Heart right ventricle (tissue), 16 donors: ENCODE measurements at regions not wholly inside any gene's neighbourhood (a gene's known extent, or its start where the extent isn't known, plus 50 kb on each side); places are given as distances from the start of the nearest gene placed in this dataset.

ENCODE experiments used
- ATAC-seq, 8 donors: fragments of 200-7000 bp; cut with Tn5 transposase; one replicate each; pipeline ENCODE4 v1.9.1; 2020; ENCODE audit warnings: mild to moderate bottlenecking in 8 of 8, moderate library complexity in 8 of 8, moderate number of reproducible peaks in 1 of 8
- DNase-seq, 2 donors: peaks; one replicate each; pipeline ENCODE4 v3.0.0-alpha.2; 2020
- H3K27ac ChIP-seq, 10 donors: fragments of 200-600 bp; sonication (generic) in 2 of 10; one replicate each; pipeline versions ENCODE4 v1.5.0 to v1.8.0; 2020 to 2022; ENCODE audit warnings: mild to moderate bottlenecking in 3 of 10
- H3K27me3 ChIP-seq, 7 donors: fragments of 200-600 bp; one replicate each; pipeline ENCODE4 v1.8.0; 2021 to 2022; ENCODE audit warnings: mild to moderate bottlenecking in 2 of 7
- H3K36me3 ChIP-seq, 9 donors: fragments of 200-600 bp; sonication (generic) in 1 of 9; one replicate each; pipeline versions ENCODE4 v1.5.0 to v1.8.0; 2020 to 2022; ENCODE audit warnings: mild to moderate bottlenecking in 2 of 9
- H3K4me1 ChIP-seq, 9 donors: fragments of 200-600 bp; sonication (generic) in 1 of 9; one replicate each; pipeline versions ENCODE4 v1.5.0 to v1.8.0; 2020 to 2022; ENCODE audit warnings: mild to moderate bottlenecking in 4 of 9
- H3K4me3 ChIP-seq, 10 donors: fragments of 200-600 bp; sonication (generic) in 2 of 10; one replicate each; pipeline versions ENCODE4 v1.5.0 to v1.8.0; 2020 to 2022; ENCODE audit warnings: mild to moderate bottlenecking in 7 of 10, moderate library complexity in 2 of 10
- H3K9me3 ChIP-seq, 11 donors: fragments of 200-600 bp in 10 of 11; sonication (generic) in 2 of 11; one replicate each; pipeline versions ENCODE4 v1.5.0 to v1.8.0; 2013 to 2022; ENCODE audit warnings: mild to moderate bottlenecking in 2 of 11, control low read depth in 1 of 11, moderate library complexity in 1 of 11
- CTCF ChIP-seq, 9 donors: fragments of 200-600 bp; sonication (generic) in 2 of 9; IDR thresholded peaks; one replicate each; pipeline versions ENCODE4 v1.5.0 to v1.8.0; 2021 to 2022; ENCODE audit warnings: antibody characterized with exemption in 9 of 9, mild to moderate bottlenecking in 5 of 9, moderate library complexity in 1 of 9
- WGBS, 2 donors: extraction: QIAGEN DNeasy Blood & Tissue Kit; methylation state at CpG; one replicate each; pipeline ENCODE4 v1.1.7; 2013; ENCODE audit warnings: inconsistent platforms in 1 of 2; 5-methylcytosine and 5-hydroxymethylcytosine counted together
- intact Hi-C, 10 donors: fragments of 100-400 bp; cut with DNase I; formaldehyde crosslinking; loops; one replicate each; pipeline versions ENCODE4 v1.11.1 to v1.14.2; 2022
- donor health status: Arrhythmogenic right ventricular cardiomyopathy.
- donor health status: ischemic (EF 13 %, LVEDD 7.1; RV severe dilation, severe dysfunction).
- donor health status: healthy with polysubstance abuse.
- donor health status: DM: no; HTN: yes; CAD: no.
- donor health status: DM: no; HTN: no; CAD: no.
- donor health status: ischemic (EF 25% LVEDD 6.9; RV normal size, moderate dysfunction).
- donor health status: ischemic (EF 25% LVEDD 5.7; RV mildly dilated, moderate dysfunction).
- donor health status: healthy.
- donor health status: DM: yes; HTN: yes; CAD: no.
- donor health status: Ischemic cardiomyopathy.
- donor health status: ischemic (EF 35%, LVEDD 5.7; RV mildly dilated, moderate dysfunction).
- donor health status: nonischemic (EF 11% LVEDD 7.7; RV severe dilation, severe dysfunction).
- donor health status: DM: yes; HTN: yes; CAD: no.
- donor health status: PGD.
- donor health status: ischemic (EF 29% LVEDD 5.4; RV normal size, mild dysfunction).
- donor health status: nonischemic (EF 23%, LVEDD 6.1; RV moderate dilation, normal function).

GRCh38 chr7:17557251-17557671 lies 258.8 kb downstream of the AHR start:
- ATAC-seq (peak in 1 of 8 donors; percentile 50), DNase-seq (no peak)
- no peak for TF ChIP-seq CTCF (IDR thresholded peaks at IDR 0.05)
- intact Hi-C loops: no loop called here
- H3K27me3 ChIP-seq: peaks cover 0 to 2% (median 0%) of the 10 kb centered on the region in 7 donors
- H3K27ac ChIP-seq: peak overlapping the region in 1 of 10 donors; percentile 7
- H3K36me3 ChIP-seq: no peaks in the 10 kb centered on the region
- no peak overlapping the region for H3K4me3 ChIP-seq
- no peaks in the 10 kb centered on the region for H3K9me3 ChIP-seq
- peaks cover 0 to 16% (median 15%) of the 10 kb centered on the region in 9 donors for H3K4me1 ChIP-seq
- WGBS, 2 donors: 63 to 88% methylated on average over 1 of the region's 1 CpG

GRCh38 chr7:17558135-17558534 lies 259.7 kb downstream of the AHR start:
- 73 to 78% methylated on average over 4 of the region's 4 CpGs for WGBS, 2 donors
- peaks cover 0 to 5% (median 0%) of the 10 kb centered on the region in 7 donors for H3K27me3 ChIP-seq
- intact Hi-C loops: no loop called here
- DNase-seq (no peak), ATAC-seq (no peak)
- H3K4me3 ChIP-seq: no peak overlapping the region
- H3K36me3 ChIP-seq: no peaks in the 10 kb centered on the region
- peak overlapping the region in 1 of 10 donors; percentile 12 for H3K27ac ChIP-seq
- TF ChIP-seq CTCF (IDR thresholded peaks at IDR 0.05): no peak
- no peaks in the 10 kb centered on the region for H3K9me3 ChIP-seq
- peaks cover 0 to 16% (median 15%) of the 10 kb centered on the region in 9 donors for H3K4me1 ChIP-seq

GRCh38 chr7:17558558-17559332 lies 260.3 kb downstream of the AHR start:
- Histone ChIP-seq H3K4me1 (peaks cover 0 to 16% (median 15%) of the 10 kb centered on the region in 9 donors), H3K27ac (no peak overlapping the region), H3K9me3 (no peaks in the 10 kb centered on the region), H3K27me3 (peaks cover 0 to 5% (median 0%) of the 10 kb centered on the region in 7 donors), H3K4me3 (no peak overlapping the region), H3K36me3 (no peaks in the 10 kb centered on the region)
- intact Hi-C loops: no loop called here
- no peak for TF ChIP-seq CTCF (IDR thresholded peaks at IDR 0.05)
- WGBS, 2 donors: 82 to 90% methylated on average over 4 of the region's 4 CpGs
- no peak for ATAC-seq
- DNase-seq: no peak

- H3K27ac ChIP-seq: no peak overlapping the region
- TF ChIP-seq CTCF (IDR thresholded peaks at IDR 0.05): no peak
- peaks cover 0 to 5% (median 0%) of the 10 kb centered on the region in 7 donors for H3K27me3 ChIP-seq
- H3K4me3 ChIP-seq: no peak overlapping the region
- 63 to 71% methylated on average over 1 of the region's 1 CpG for WGBS, 2 donors
- H3K36me3 ChIP-seq: no peaks in the 10 kb centered on the region
- ATAC-seq (no peak), DNase-seq (no peak)
- peaks cover 0 to 16% (median 15%) of the 10 kb centered on the region in 9 donors for H3K4me1 ChIP-seq
- intact Hi-C loops: no loop called here
- no peaks in the 10 kb centered on the region for H3K9me3 ChIP-seq
Observed at GRCh38 chr7:17559388-17559787, 260.9 kb downstream of the AHR start.
